HEK293T (cell line): ENCODE measurements at regions not wholly inside any gene's neighbourhood (a gene's known extent, or its start where the extent isn't known, plus 50 kb on each side); places are given as distances from the start of the nearest gene placed in this dataset.

Experiments
- CTCF ChIA-PET: fragments of 350-600 bp; formaldehyde crosslinking; extraction: SDS; loops from one replicate; lab custom pipeline; 2021; ENCODE audit warnings: antibody characterized with exemption, inconsistent platforms; lab: Yijun Ruan, JAX
- POLR2A ChIA-PET: fragments of 350-600 bp; formaldehyde crosslinking; extraction: SDS; loops from one replicate; lab custom pipeline; 2020; ENCODE audit warnings: antibody characterized with exemption, inconsistent platforms; lab: Yijun Ruan, JAX
- DNase-seq: peaks from one replicate; pipeline ENCODE4 v3.0.0; 2012; ENCODE audit warnings: mixed read lengths; ENCODE audit errors: extremely low spot score
- ARNT ChIP-seq: fragments of 450-650 bp; IDR thresholded peaks from 2 replicates; pipeline ENCODE4 v1.6.1; 2017; ENCODE audit warnings: mild to moderate bottlenecking
- BHLHE40 ChIP-seq: fragments of 450-650 bp; IDR thresholded peaks from 2 replicates; pipeline ENCODE4 v1.6.1; 2016; ENCODE audit warnings: mild to moderate bottlenecking, moderate library complexity, borderline replicate concordance
- CTBP1 ChIP-seq: fragments of 450-650 bp; IDR thresholded peaks from 2 replicates; pipeline ENCODE4 v1.6.1; 2016; ENCODE audit warnings: borderline replicate concordance
- ELF4 ChIP-seq: fragments of 450-650 bp; IDR thresholded peaks from 2 replicates; pipeline ENCODE4 v1.6.1; 2017; ENCODE audit warnings: antibody characterized with exemption
- FOXA1 ChIP-seq: fragments of 450-650 bp; IDR thresholded peaks from 2 replicates; pipeline ENCODE4 v1.6.1; 2016; ENCODE audit warnings: mild to moderate bottlenecking
- FOXK2 ChIP-seq: fragments of 450-650 bp; IDR thresholded peaks from 2 replicates; pipeline ENCODE4 v1.6.1; 2016; ENCODE audit warnings: mild to moderate bottlenecking
- FOXM1 ChIP-seq: fragments of 450-650 bp; IDR thresholded peaks from 2 replicates; pipeline ENCODE4 v1.6.1; 2017; ENCODE audit warnings: mild to moderate bottlenecking, borderline replicate concordance
- HDGF ChIP-seq: fragments of 450-650 bp; IDR thresholded peaks from 2 replicates; pipeline ENCODE4 v1.6.1; 2017; ENCODE audit warnings: antibody characterized with exemption, borderline replicate concordance
- L3MBTL2 ChIP-seq: fragments of 450-650 bp; conservative IDR thresholded peaks from 2 replicates; pipeline ENCODE4 v1.6.1; 2016; ENCODE audit warnings: mild to moderate bottlenecking
- LEF1 ChIP-seq: fragments of 450-650 bp; IDR thresholded peaks from 2 replicates; pipeline ENCODE4 v1.6.1; 2017; ENCODE audit warnings: mild to moderate bottlenecking, borderline replicate concordance
- NFRKB ChIP-seq: fragments of 450-650 bp; IDR thresholded peaks from 2 replicates; pipeline ENCODE4 v1.6.1; 2016; ENCODE audit warnings: mild to moderate bottlenecking, moderate library complexity
- SP1 ChIP-seq: fragments of 450-650 bp; IDR thresholded peaks from 2 replicates; pipeline ENCODE4 v1.6.1; 2017
- SUZ12 ChIP-seq: fragments of 450-650 bp; IDR thresholded peaks from 2 replicates; pipeline ENCODE4 v1.6.1; 2016; ENCODE audit warnings: mild to moderate bottlenecking
- TARDBP ChIP-seq: fragments of 450-650 bp; IDR thresholded peaks from 2 replicates; pipeline ENCODE4 v1.6.1; 2016
- ZNF384 ChIP-seq: fragments of 450-650 bp; IDR thresholded peaks from 2 replicates; pipeline ENCODE4 v1.6.1; 2016
- TF ChIP-seq, protein P1 (sequence below): fragments of 450-650 bp; IDR thresholded peaks from 2 replicates; pipeline ENCODE4 v1.6.1; 2016

DNA sequence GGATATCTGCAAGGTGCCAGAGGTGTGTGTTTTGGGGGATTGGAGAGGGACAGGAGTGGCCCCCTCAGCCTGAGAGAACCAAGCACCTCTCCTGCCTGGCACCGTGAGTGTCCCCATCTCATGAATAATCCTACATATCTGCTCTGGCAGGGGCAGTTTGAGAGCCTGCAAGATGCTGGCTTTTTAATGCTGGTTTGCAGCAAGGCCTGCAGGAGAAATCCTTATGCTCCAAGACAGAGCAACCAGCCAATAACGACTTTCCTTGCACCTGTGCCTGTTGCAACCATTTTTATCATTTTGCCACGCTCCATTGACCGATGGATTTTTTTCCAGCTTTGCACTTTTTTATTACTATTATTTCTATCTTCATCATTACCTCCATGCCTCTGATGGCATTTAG lies 259.4 kb upstream of the SKOR2 start:
- TF ChIP-seq CTBP1 (no peak), ZNF384 (no peak), LEF1 (no peak), FOXM1 (no peak), ELF4 (no peak), SUZ12 (no peak), FOXK2 (no peak), TARDBP (no peak), NFRKB (no peak), L3MBTL2 (no peak), ARNT (no peak), HDGF (no peak), FOXA1 (no peak), SP1 (no peak), BHLHE40 (no peak)
- TF ChIP-seq, protein P1, sequence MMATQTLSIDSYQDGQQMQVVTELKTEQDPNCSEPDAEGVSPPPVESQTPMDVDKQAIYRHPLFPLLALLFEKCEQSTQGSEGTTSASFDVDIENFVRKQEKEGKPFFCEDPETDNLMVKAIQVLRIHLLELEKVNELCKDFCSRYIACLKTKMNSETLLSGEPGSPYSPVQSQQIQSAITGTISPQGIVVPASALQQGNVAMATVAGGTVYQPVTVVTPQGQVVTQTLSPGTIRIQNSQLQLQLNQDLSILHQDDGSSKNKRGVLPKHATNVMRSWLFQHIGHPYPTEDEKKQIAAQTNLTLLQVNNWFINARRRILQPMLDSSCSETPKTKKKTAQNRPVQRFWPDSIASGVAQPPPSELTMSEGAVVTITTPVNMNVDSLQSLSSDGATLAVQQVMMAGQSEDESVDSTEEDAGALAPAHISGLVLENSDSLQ, result no peak
- DNase-seq, result no peak
- CTCF ChIA-PET, result no interaction called here
- POLR2A ChIA-PET, result no interaction called here

DNA sequence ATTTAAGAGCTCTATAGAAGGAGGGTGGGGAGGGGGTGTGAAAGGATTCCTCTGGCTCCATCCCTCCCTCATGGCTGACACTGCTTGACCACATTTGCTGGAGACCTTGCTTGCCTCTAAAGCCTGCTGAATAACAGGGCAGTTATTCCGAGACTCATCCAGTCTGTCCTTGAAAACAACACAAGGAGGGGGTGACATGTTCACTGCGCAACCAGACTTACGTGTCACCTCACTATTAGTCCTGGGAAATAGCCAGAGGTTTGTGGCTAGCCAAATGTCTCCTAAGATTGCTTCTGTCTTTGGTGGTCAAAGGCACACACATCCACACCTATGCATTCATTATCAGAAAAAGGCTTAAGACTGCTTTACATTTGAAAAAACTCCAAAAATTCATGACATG lies 256.2 kb upstream of the SKOR2 start:
- POLR2A ChIA-PET, result no interaction called here
- CTCF ChIA-PET, result no interaction called here
- DNase-seq, result no peak
- TF ChIP-seq HDGF, result no peak

DNA sequence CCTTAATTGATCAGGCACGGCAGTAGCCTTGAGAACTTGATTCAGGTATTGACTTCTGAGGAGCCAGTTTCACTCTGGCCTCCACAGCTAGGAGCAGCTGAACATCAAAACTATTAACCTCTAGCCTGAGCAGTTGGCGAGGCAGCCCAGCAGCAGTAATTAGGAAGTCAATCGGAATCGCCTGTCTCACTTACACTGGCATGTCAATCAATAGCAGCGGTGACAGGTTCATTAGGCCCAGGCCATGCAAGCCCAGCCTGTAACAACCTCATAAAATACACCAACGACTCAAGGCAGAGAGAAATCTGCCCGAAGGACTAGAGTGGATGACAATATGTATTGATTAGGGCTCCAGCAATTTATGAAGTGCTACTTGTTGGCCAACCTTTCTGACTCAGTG lies 255.4 kb upstream of the SKOR2 start:
- POLR2A ChIA-PET, result no interaction called here

DNA sequence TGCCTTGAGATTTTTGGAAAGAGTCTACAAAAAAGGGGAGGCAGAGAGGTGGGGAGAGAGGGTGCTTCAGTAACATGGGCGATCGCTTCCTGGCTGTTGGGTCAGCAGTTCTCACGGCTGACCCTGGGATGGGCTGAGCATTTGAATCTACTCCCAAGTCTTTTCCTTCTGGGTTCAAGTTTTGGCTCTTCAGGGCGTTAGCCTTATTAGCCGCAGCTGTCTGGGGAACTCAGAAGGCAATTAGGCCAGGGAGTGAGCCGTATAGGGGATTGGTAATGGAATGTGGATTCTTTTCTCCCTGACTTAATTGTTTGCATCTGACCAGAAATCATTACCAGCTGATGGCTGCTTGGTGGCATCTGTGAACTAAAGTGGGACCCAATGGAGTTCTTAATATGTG lies 250.5 kb upstream of the SKOR2 start:
- DNase-seq, result no peak
- ChIA-PET POLR2A (no interaction called here), CTCF (no interaction called here)
- no peak for TF ChIP-seq LEF1
- no peak for TF ChIP-seq FOXK2
- TF ChIP-seq FOXM1, result no peak
- TF ChIP-seq ARNT, result no peak
- no peak for TF ChIP-seq L3MBTL2
- TF ChIP-seq SP1, result no peak
- TF ChIP-seq BHLHE40, result no peak
- no peak for TF ChIP-seq SUZ12
- TF ChIP-seq ELF4, result no peak
- TF ChIP-seq, protein P1, result no peak
- no peak for TF ChIP-seq ZNF384

More for the DNA sequence above, 255.4 kb upstream of the SKOR2 start:
- CTCF ChIA-PET, result no interaction called here
- no peak for DNase-seq
- TF ChIP-seq CTBP1 (no peak), ARNT (no peak), LEF1 (no peak), BHLHE40 (no peak), L3MBTL2 (no peak), ELF4 (no peak), FOXM1 (no peak), FOXK2 (no peak), HDGF (no peak), SP1 (no peak), TARDBP (no peak), SUZ12 (no peak), NFRKB (no peak), FOXA1 (no peak), ZNF384 (no peak)
- TF ChIP-seq, protein P1, result no peak

DNA sequence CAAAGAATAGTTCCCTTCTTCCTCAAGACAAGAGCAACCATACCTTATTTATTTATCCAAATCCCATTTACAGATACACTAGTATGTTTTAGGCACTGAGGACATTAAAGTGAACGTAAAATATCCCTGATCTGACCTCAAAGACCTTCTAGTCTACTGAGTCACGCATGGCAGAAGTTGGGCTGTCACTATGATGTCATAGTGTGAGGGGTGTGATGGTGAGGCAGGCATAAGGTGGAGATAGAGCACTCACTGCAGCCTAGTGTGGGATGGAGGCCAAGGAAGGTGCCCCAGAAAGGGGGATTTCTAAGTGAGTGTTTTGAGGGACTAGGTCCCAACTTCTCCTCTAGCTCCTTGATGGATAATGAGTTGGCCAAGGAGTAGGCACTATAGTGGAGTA lies 249.5 kb upstream of the SKOR2 start:
- POLR2A ChIA-PET, result no interaction called here
- DNase-seq, result no peak
- CTCF ChIA-PET, result no interaction called here
- TF ChIP-seq FOXM1 (no peak), ZNF384 (no peak), FOXA1 (no peak), SP1 (no peak), BHLHE40 (no peak), LEF1 (no peak), FOXK2 (no peak), L3MBTL2 (no peak), SUZ12 (no peak), HDGF (no peak), CTBP1 (no peak), NFRKB (no peak), ARNT (no peak), ELF4 (no peak), TARDBP (no peak)
- TF ChIP-seq, protein P1, result no peak

DNA sequence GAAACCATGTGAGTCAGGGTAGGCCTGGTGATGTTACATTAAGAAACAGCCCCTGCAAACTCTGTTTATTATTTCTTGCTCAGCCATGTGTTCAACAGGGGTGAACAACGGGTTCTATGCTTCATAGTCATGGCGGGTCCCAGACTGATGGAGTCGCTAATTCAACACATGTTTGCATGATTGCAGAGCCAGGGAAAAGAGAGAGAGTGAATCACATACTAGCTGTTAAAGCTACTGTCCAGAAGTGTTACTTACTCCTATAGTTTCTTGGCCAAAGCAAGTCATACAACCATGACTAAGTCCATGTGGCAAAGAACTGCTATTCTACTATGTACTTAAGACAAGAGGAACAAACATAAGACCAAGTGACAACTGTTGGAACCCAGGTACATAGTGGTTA lies 241.2 kb upstream of the SKOR2 start:
- TF ChIP-seq FOXM1 (no peak), L3MBTL2 (no peak), NFRKB (no peak), ELF4 (no peak), ARNT (no peak), HDGF (no peak), FOXK2 (no peak), TARDBP (no peak), SUZ12 (no peak), ZNF384 (no peak), BHLHE40 (no peak), LEF1 (no peak), CTBP1 (no peak), SP1 (no peak)
- TF ChIP-seq, protein P1, result no peak
- CTCF ChIA-PET, result no interaction called here
- DNase-seq, result no peak
- POLR2A ChIA-PET, result no interaction called here
